Mesenchymal stem cell (in vitro differentiated cells and primary cell): ENCODE measurements at regions not wholly inside any gene's neighbourhood (a gene's known extent, or its start where the extent isn't known, plus 50 kb on each side); places are given as distances from the start of the nearest gene placed in this dataset.

Experiments
- DNase-seq: peaks from one replicate; pipeline ENCODE4 v3.0.0-alpha.2; 2013
- H2AFZ ChIP-seq: one replicate; pipeline ENCODE4 v1.6.1; 2013; ENCODE audit warnings: low read depth, mild to moderate bottlenecking, control low read depth, inconsistent platforms, low read length, moderate library complexity
- H2AK5ac ChIP-seq: 2 replicates; pipeline ENCODE4 v1.6.1; 2013; ENCODE audit warnings: low read length, moderate library complexity, mild to moderate bottlenecking, inconsistent platforms; ENCODE audit not compliant: severe bottlenecking
- H2BK120ac ChIP-seq: one replicate; pipeline ENCODE4 v1.6.1; 2013; ENCODE audit warnings: low read depth, mild to moderate bottlenecking, inconsistent platforms, low read length, moderate library complexity
- H2BK12ac ChIP-seq, 2 experiments: one replicate each; pipeline ENCODE4 v1.6.1; 2013; ENCODE audit warnings: inconsistent platforms in 2 of 2, low read length in 2 of 2, mild to moderate bottlenecking in 2 of 2, moderate library complexity in 2 of 2, control low read depth in 1 of 2
- H2BK15ac ChIP-seq: one replicate; pipeline ENCODE4 v1.6.1; 2013; ENCODE audit warnings: mild to moderate bottlenecking, low read depth, inconsistent platforms; ENCODE audit not compliant: poor library complexity, severe bottlenecking
- H2BK5ac ChIP-seq: 2 replicates; pipeline ENCODE4 v1.6.1; 2013; ENCODE audit warnings: low read depth, mild to moderate bottlenecking, low read length, control low read depth, inconsistent platforms; ENCODE audit not compliant: poor library complexity, severe bottlenecking
- H3K14ac ChIP-seq, 2 experiments: one replicate each; pipeline ENCODE4 v1.6.1; 2013; ENCODE audit warnings: inconsistent platforms in 2 of 2, low read length in 2 of 2, control low read depth in 1 of 2, mild to moderate bottlenecking in 1 of 2, moderate library complexity in 1 of 2
- H3K18ac ChIP-seq, 2 experiments: one replicate each; pipeline ENCODE4 v1.6.1; 2013; ENCODE audit warnings: inconsistent platforms in 2 of 2, low read length in 2 of 2, control low read depth in 1 of 2, low read depth in 1 of 2, mild to moderate bottlenecking in 1 of 2
- H3K23ac ChIP-seq, 2 experiments: one replicate each; pipeline ENCODE4 v1.6.1; 2013; ENCODE audit warnings: inconsistent platforms in 2 of 2, low read length in 2 of 2, mild to moderate bottlenecking in 2 of 2, moderate library complexity in 2 of 2, control low read depth in 1 of 2
- H3K27ac ChIP-seq: 2 replicates; pipeline ENCODE4 v1.5.1; 2013; ENCODE audit warnings: mild to moderate bottlenecking, moderate library complexity, low read length, control low read depth, inconsistent platforms; ENCODE audit not compliant: poor library complexity, severe bottlenecking
- H3K27me3 ChIP-seq, 2 experiments: 2 replicates each; pipeline versions ENCODE4 v1.6.1 to v1.7.0; 2013; ENCODE audit warnings: low read length in 2 of 2, mild to moderate bottlenecking in 2 of 2, moderate library complexity in 2 of 2, control low read depth in 1 of 2, inconsistent platforms in 1 of 2; ENCODE audit not compliant: control insufficient read depth in 1 of 2, insufficient read depth in 1 of 2
- H3K36me3 ChIP-seq, 2 experiments: 2 replicates each; pipeline versions ENCODE4 v1.6.1 to v1.7.0; 2013; ENCODE audit warnings: low read length in 2 of 2, control low read depth in 1 of 2, inconsistent platforms in 1 of 2, low read depth in 1 of 2, mild to moderate bottlenecking in 1 of 2; ENCODE audit not compliant: insufficient read depth in 2 of 2, control insufficient read depth in 1 of 2
- H3K4ac ChIP-seq, 2 experiments: one replicate each; pipeline ENCODE4 v1.6.1; 2013; ENCODE audit warnings: inconsistent platforms in 2 of 2, low read length in 2 of 2, mild to moderate bottlenecking in 2 of 2, moderate library complexity in 2 of 2, control low read depth in 1 of 2, low read depth in 1 of 2
- H3K4me1 ChIP-seq: 2 replicates; pipeline ENCODE4 v1.6.1; 2013; ENCODE audit warnings: low read depth, low read length, control low read depth; ENCODE audit not compliant: control insufficient read depth, insufficient read depth
- H3K4me2 ChIP-seq: 2 replicates; pipeline ENCODE4 v1.6.1; 2013; ENCODE audit warnings: low read length, mild to moderate bottlenecking, inconsistent platforms; ENCODE audit not compliant: poor library complexity, severe bottlenecking
- H3K4me3 ChIP-seq, 2 experiments: 2 replicates each; pipeline versions ENCODE4 v1.5.1 to v1.7.0; 2013; ENCODE audit warnings: low read length in 2 of 2, mild to moderate bottlenecking in 2 of 2, control low read depth in 1 of 2, low read depth in 1 of 2; ENCODE audit not compliant: insufficient read depth in 1 of 2
- H3K79me1 ChIP-seq: replicated peaks from 2 replicates; pipeline ENCODE4 v1.6.1; 2013; ENCODE audit warnings: mild to moderate bottlenecking, control low read depth, low read length, inconsistent platforms; ENCODE audit not compliant: poor library complexity, severe bottlenecking
- H3K9ac ChIP-seq: 2 replicates; pipeline ENCODE4 v1.7.0; 2013; ENCODE audit warnings: mild to moderate bottlenecking, low read length, moderate library complexity
- H3K9me3 ChIP-seq: 2 replicates; pipeline ENCODE4 v1.7.0; 2013; ENCODE audit warnings: mild to moderate bottlenecking, low read length; ENCODE audit not compliant: control insufficient read depth
- H4K8ac ChIP-seq: one replicate; pipeline ENCODE4 v1.6.1; 2013; ENCODE audit warnings: inconsistent platforms, mild to moderate bottlenecking, low read length, moderate library complexity
- H4K91ac ChIP-seq: one replicate; pipeline ENCODE4 v1.6.1; 2013; ENCODE audit warnings: mild to moderate bottlenecking, low read length, inconsistent platforms
- whole genome bisulfite sequencing: methylation state at CpG from one replicate; pipeline ENCODE4 v1.1.7; 2013; ENCODE audit warnings: mixed read lengths; 5-methylcytosine and 5-hydroxymethylcytosine counted together

DNA sequence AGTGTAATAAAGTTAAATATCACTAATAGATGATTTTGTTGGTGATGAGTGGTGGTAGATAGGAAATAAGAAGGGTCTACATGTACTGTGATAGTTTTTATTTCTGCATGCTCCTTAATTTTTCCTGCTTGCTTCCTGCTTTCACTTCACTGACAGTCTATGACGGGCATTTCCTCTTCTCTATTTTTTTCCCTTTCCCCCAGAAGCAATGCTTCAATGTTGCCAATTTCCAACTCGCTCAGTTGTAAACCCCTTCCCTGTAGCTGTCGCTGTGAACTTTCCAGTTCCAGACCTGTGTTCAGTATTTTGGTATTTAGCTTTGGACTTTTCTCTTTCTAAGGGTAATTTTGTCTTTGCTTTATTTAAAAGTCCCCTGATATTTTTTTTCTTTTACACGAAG lies 123.5 kb upstream of the AGR3 start:
- H3K36me3 ChIP-seq = no peaks in the 10 kb centered on the region
- no peak overlapping the region for H4K91ac ChIP-seq
- H3K4me2 ChIP-seq = no peak overlapping the region

GRCh38 chr7:17007841-17008240 lies 126.1 kb upstream of the AGR3 start:
- Histone ChIP-seq H3K14ac (no peak overlapping the region), H2AFZ (no peak overlapping the region), H4K8ac (no peak overlapping the region), H2BK12ac (no peak overlapping the region), H3K36me3 (no peaks in the 10 kb centered on the region), H3K4ac (no peak overlapping the region), H3K4me2 (no peak overlapping the region), H3K4me3 (no peak overlapping the region), H3K23ac (no peak overlapping the region), H3K79me1 (no peaks in the 10 kb centered on the region), H3K4me1 (no peaks in the 10 kb centered on the region), H3K27me3 (no peaks in the 10 kb centered on the region), H2BK5ac (no peak overlapping the region), H3K9me3 (no peaks in the 10 kb centered on the region), H3K18ac (no peak overlapping the region), H4K91ac (no peak overlapping the region), H2AK5ac (no peak overlapping the region), H2BK15ac (no peak overlapping the region), H3K27ac (no peak overlapping the region), H2BK120ac (no peak overlapping the region), H3K9ac (no peak overlapping the region)
- no peak for DNase-seq
- 93% methylated on average over 2 of the region's 2 CpGs for WGBS

More for the DNA sequence above, 123.5 kb upstream of the AGR3 start:
- Histone ChIP-seq H3K79me1 (no peaks in the 10 kb centered on the region), H3K9me3 (no peaks in the 10 kb centered on the region), H3K9ac (no peak overlapping the region), H3K4me3 (no peak overlapping the region), H3K27ac (no peak overlapping the region), H3K23ac (no peak overlapping the region), H2BK120ac (no peak overlapping the region), H4K8ac (no peak overlapping the region), H3K4ac (no peak overlapping the region), H2BK15ac (no peak overlapping the region), H2AK5ac (no peak overlapping the region), H3K14ac (no peak overlapping the region), H3K18ac (no peak overlapping the region), H2BK12ac (no peak overlapping the region), H2BK5ac (no peak overlapping the region), H3K4me1 (no peaks in the 10 kb centered on the region), H3K27me3 (no peaks in the 10 kb centered on the region), H2AFZ (no peak overlapping the region)
- WGBS = 85% methylated on average over 1 of the region's 4 CpGs
- DNase-seq = no peak

DNA sequence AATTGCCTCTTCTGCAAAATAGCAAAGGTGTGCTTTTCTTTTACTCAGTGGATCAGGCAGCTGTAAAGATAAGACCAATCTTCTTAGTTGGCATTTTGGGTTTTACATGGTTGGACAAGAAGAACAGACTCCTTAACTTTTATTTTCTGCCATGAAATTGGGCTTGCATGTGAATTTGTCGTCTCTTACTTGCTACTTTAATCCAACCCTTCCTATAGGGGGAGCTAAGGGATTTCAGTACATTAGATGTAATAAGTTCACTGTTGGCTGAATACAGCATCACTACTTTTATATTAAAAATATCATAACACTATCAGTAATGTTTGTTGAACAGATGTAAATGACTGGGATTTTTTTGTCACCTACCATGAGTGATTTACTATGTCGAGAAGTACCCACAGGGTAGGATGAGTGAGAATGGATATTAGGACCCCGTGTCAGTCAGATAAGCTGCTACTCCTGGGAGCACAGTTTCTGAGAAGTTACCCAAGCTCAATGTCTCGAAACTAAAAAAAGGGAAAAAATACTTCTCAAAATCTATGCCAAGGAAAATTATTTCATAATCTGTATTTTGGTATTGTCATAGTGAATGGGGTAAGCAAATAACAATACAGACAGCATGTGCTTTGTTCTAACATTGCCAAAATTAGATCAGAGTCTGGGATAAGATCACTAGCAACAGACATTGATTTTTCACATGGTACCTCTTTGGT lies 127.4 kb upstream of the AGR3 start:
- H2BK15ac ChIP-seq = no peak overlapping the region
- no peak overlapping the region for H3K23ac ChIP-seq
- H3K27me3 ChIP-seq = no peaks in the 10 kb centered on the region
- H2AK5ac ChIP-seq = no peak overlapping the region
- no peak overlapping the region for H3K4me3 ChIP-seq
- no peak overlapping the region for H2BK120ac ChIP-seq
- no peak overlapping the region for H4K8ac ChIP-seq
- H3K9me3 ChIP-seq = no peaks in the 10 kb centered on the region
- H3K4ac ChIP-seq = no peak overlapping the region
- no peak overlapping the region for H4K91ac ChIP-seq
- H3K4me2 ChIP-seq = no peak overlapping the region
- no peaks in the 10 kb centered on the region for H3K36me3 ChIP-seq
- no peak overlapping the region for H2AFZ ChIP-seq
- H3K9ac ChIP-seq = peak overlapping the region; percentile 45
- no peak overlapping the region for H3K18ac ChIP-seq
- H3K14ac ChIP-seq = no peak overlapping the region
- no peaks in the 10 kb centered on the region for H3K79me1 ChIP-seq
- H3K4me1 ChIP-seq = no peaks in the 10 kb centered on the region
- no peak overlapping the region for H3K27ac ChIP-seq
- H2BK5ac ChIP-seq = no peak overlapping the region
- DNase-seq = no peak
- H2BK12ac ChIP-seq = no peak overlapping the region
- WGBS = 100% methylated on average over 2 of the region's 4 CpGs

GRCh38 chr7:17009933-17010332 lies 128.2 kb upstream of the AGR3 start:
- Histone ChIP-seq H3K9ac (peak overlapping the region; percentile 45), H2AK5ac (no peak overlapping the region), H4K91ac (no peak overlapping the region), H3K27me3 (no peaks in the 10 kb centered on the region), H3K4me2 (no peak overlapping the region), H2BK12ac (no peak overlapping the region), H3K27ac (no peak overlapping the region), H3K9me3 (no peaks in the 10 kb centered on the region), H3K4ac (no peak overlapping the region), H2BK120ac (no peak overlapping the region), H2BK15ac (no peak overlapping the region), H3K79me1 (no peaks in the 10 kb centered on the region), H3K4me3 (no peak overlapping the region), H4K8ac (no peak overlapping the region), H3K14ac (no peak overlapping the region), H2AFZ (no peak overlapping the region), H3K23ac (no peak overlapping the region), H3K18ac (no peak overlapping the region), H3K4me1 (no peaks in the 10 kb centered on the region), H3K36me3 (no peaks in the 10 kb centered on the region), H2BK5ac (no peak overlapping the region)
- no peak for DNase-seq
- 100% methylated on average over 1 of the region's 1 CpG for WGBS
